ENCODE measurements at regions not wholly inside any gene's neighbourhood (a gene's known extent, or its start where the extent isn't known, plus 50 kb on each side); places are given as distances from the start of the nearest gene placed in this dataset.

GRCh38 chr2:7392076-7392787, 475.0 kb downstream of the RNF144A start:
- H3K4me3 Mint-ChIP-seq, result no peak overlapping the region
- H3K9me3 Mint-ChIP-seq, result no peaks in the 10 kb centered on the region
- no peak overlapping the region for H3K27ac Mint-ChIP-seq
- no peaks in the 10 kb centered on the region for H3K4me1 Mint-ChIP-seq (ENCODE audit: low read depth)
- DNase-seq (ENCODE audit: low spot score), result no peak
- H3K36me3 Mint-ChIP-seq (ENCODE audit: low read depth), result no peaks in the 10 kb centered on the region
- H3K27me3 Mint-ChIP-seq (ENCODE audit: insufficient read depth), result peaks cover 3% of the 10 kb centered on the region
- intact Hi-C loops (cut with micrococcal nuclease), result no loop called here

- Mint-ChIP-seq H3K4me1 (ENCODE audit: low read depth) (no peaks in the 10 kb centered on the region), H3K4me3 (no peak overlapping the region), H3K27ac (no peak overlapping the region), H3K9me3 (no peaks in the 10 kb centered on the region), H3K36me3 (ENCODE audit: low read depth) (no peaks in the 10 kb centered on the region), H3K27me3 (ENCODE audit: insufficient read depth) (peaks cover 3% of the 10 kb centered on the region)
- intact Hi-C loops (cut with micrococcal nuclease), result no loop called here
- no peak for DNase-seq (ENCODE audit: low spot score)
Measured at GRCh38 chr2:7394195-7394594, 477.0 kb downstream of the RNF144A start.

- DNase-seq (ENCODE audit: low spot score), result no peak
- no peak overlapping the region for H3K27ac Mint-ChIP-seq
- H3K9me3 Mint-ChIP-seq, result no peaks in the 10 kb centered on the region
- peaks cover 14% of the 10 kb centered on the region for H3K27me3 Mint-ChIP-seq (ENCODE audit: insufficient read depth)
- no peak overlapping the region for H3K4me3 Mint-ChIP-seq
- H3K36me3 Mint-ChIP-seq (ENCODE audit: low read depth), result no peaks in the 10 kb centered on the region
- intact Hi-C loops (cut with micrococcal nuclease), result no loop called here
- peaks cover 5% of the 10 kb centered on the region for H3K4me1 Mint-ChIP-seq (ENCODE audit: low read depth)
Measured at GRCh38 chr2:7400628-7401027, 483.4 kb downstream of the RNF144A start.

- H3K27me3 Mint-ChIP-seq (ENCODE audit: insufficient read depth), result peaks cover 15% of the 10 kb centered on the region
- peaks cover 5% of the 10 kb centered on the region for H3K4me1 Mint-ChIP-seq (ENCODE audit: low read depth)
- no peak overlapping the region for H3K27ac Mint-ChIP-seq
- no peak overlapping the region for H3K4me3 Mint-ChIP-seq
- H3K36me3 Mint-ChIP-seq (ENCODE audit: low read depth), result no peaks in the 10 kb centered on the region
- intact Hi-C loops (cut with micrococcal nuclease), result no loop called here
- DNase-seq (ENCODE audit: low spot score), result no peak
- no peaks in the 10 kb centered on the region for H3K9me3 Mint-ChIP-seq
Measured at GRCh38 chr2:7403092-7403775, 486.0 kb downstream of the RNF144A start.

GRCh38 chr2:7405861-7406715, 488.9 kb downstream of the RNF144A start:
- Mint-ChIP-seq H3K27ac (no peak overlapping the region), H3K36me3 (ENCODE audit: low read depth) (no peaks in the 10 kb centered on the region), H3K4me3 (no peak overlapping the region), H3K4me1 (ENCODE audit: low read depth) (peaks cover 5% of the 10 kb centered on the region), H3K27me3 (ENCODE audit: insufficient read depth) (peaks cover 23% of the 10 kb centered on the region), H3K9me3 (no peaks in the 10 kb centered on the region)
- DNase-seq (ENCODE audit: low spot score), result no peak
- intact Hi-C loops (cut with micrococcal nuclease), result no loop called here

GRCh38 chr2:7407001-7407400, 489.8 kb downstream of the RNF144A start:
- intact Hi-C loops (cut with micrococcal nuclease), result no loop called here
- H3K27me3 Mint-ChIP-seq (ENCODE audit: insufficient read depth), result peaks cover 22% of the 10 kb centered on the region
- no peak overlapping the region for H3K27ac Mint-ChIP-seq
- no peak overlapping the region for H3K4me3 Mint-ChIP-seq
- H3K9me3 Mint-ChIP-seq, result no peaks in the 10 kb centered on the region
- DNase-seq (ENCODE audit: low spot score), result no peak
- no peaks in the 10 kb centered on the region for H3K36me3 Mint-ChIP-seq (ENCODE audit: low read depth)
- H3K4me1 Mint-ChIP-seq (ENCODE audit: low read depth), result peaks cover 5% of the 10 kb centered on the region

- DNase-seq (ENCODE audit: low spot score), result no peak
- Mint-ChIP-seq H3K9me3 (no peaks in the 10 kb centered on the region), H3K27ac (no peak overlapping the region), H3K27me3 (ENCODE audit: insufficient read depth) (peaks cover 15% of the 10 kb centered on the region), H3K4me1 (ENCODE audit: low read depth) (peaks cover 5% of the 10 kb centered on the region), H3K36me3 (ENCODE audit: low read depth) (no peaks in the 10 kb centered on the region), H3K4me3 (no peak overlapping the region)
- intact Hi-C loops (cut with micrococcal nuclease), result no loop called here
Measured at GRCh38 chr2:7407906-7408680, 490.9 kb downstream of the RNF144A start.

- no peak for DNase-seq (ENCODE audit: low spot score)
- Mint-ChIP-seq H3K27ac (no peak overlapping the region), H3K27me3 (ENCODE audit: insufficient read depth) (peaks cover 17% of the 10 kb centered on the region), H3K4me3 (no peak overlapping the region), H3K4me1 (ENCODE audit: low read depth) (no peaks in the 10 kb centered on the region), H3K9me3 (peaks cover 4% of the 10 kb centered on the region), H3K36me3 (ENCODE audit: low read depth) (no peaks in the 10 kb centered on the region)
- intact Hi-C loops (cut with micrococcal nuclease), result no loop called here
Measured at GRCh38 chr2:7411691-7412090, 494.5 kb downstream of the RNF144A start.

GRCh38 chr2:7417845-7418742, 500.9 kb downstream of the RNF144A start:
- DNase-seq (ENCODE audit: low spot score), result no peak
- Mint-ChIP-seq H3K9me3 (peaks cover 7% of the 10 kb centered on the region), H3K4me1 (ENCODE audit: low read depth) (no peaks in the 10 kb centered on the region), H3K27me3 (ENCODE audit: insufficient read depth) (peaks cover 22% of the 10 kb centered on the region), H3K27ac (no peak overlapping the region), H3K36me3 (ENCODE audit: low read depth) (peaks cover 1% of the 10 kb centered on the region), H3K4me3 (no peak overlapping the region)
- intact Hi-C loops (cut with micrococcal nuclease), result no loop called here

- Mint-ChIP-seq H3K36me3 (ENCODE audit: low read depth) (peaks cover 1% of the 10 kb centered on the region), H3K27me3 (ENCODE audit: insufficient read depth) (peaks cover 22% of the 10 kb centered on the region), H3K4me3 (no peak overlapping the region), H3K9me3 (peaks cover 4% of the 10 kb centered on the region), H3K27ac (no peak overlapping the region), H3K4me1 (ENCODE audit: low read depth) (no peaks in the 10 kb centered on the region)
- intact Hi-C loops (cut with micrococcal nuclease), result no loop called here
- DNase-seq (ENCODE audit: low spot score), result no peak
Measured at GRCh38 chr2:7419186-7419585, 502.0 kb downstream of the RNF144A start.

- H3K4me1 Mint-ChIP-seq (ENCODE audit: low read depth), result no peaks in the 10 kb centered on the region
- H3K36me3 Mint-ChIP-seq (ENCODE audit: low read depth), result peaks cover 1% of the 10 kb centered on the region
- peaks cover 18% of the 10 kb centered on the region for H3K27me3 Mint-ChIP-seq (ENCODE audit: insufficient read depth)
- intact Hi-C loops (cut with micrococcal nuclease), result no loop called here
- DNase-seq (ENCODE audit: low spot score), result no peak
- no peak overlapping the region for H3K4me3 Mint-ChIP-seq
- peaks cover 4% of the 10 kb centered on the region for H3K9me3 Mint-ChIP-seq
- no peak overlapping the region for H3K27ac Mint-ChIP-seq
Measured at GRCh38 chr2:7419814-7420311, 502.7 kb downstream of the RNF144A start.

- Mint-ChIP-seq H3K9me3 (peaks cover 4% of the 10 kb centered on the region), H3K27ac (no peak overlapping the region), H3K4me3 (no peak overlapping the region), H3K27me3 (ENCODE audit: insufficient read depth) (peaks cover 21% of the 10 kb centered on the region), H3K4me1 (ENCODE audit: low read depth) (no peaks in the 10 kb centered on the region), H3K36me3 (ENCODE audit: low read depth) (peaks cover 1% of the 10 kb centered on the region)
- DNase-seq (ENCODE audit: low spot score), result no peak
- intact Hi-C loops (cut with micrococcal nuclease), result no loop called here
Measured at GRCh38 chr2:7420530-7420929, 503.3 kb downstream of the RNF144A start.

All from activated T-helper 1 cell treated with anti-CD3 and anti-CD28 coated beads, Interleukin-12 subunit alpha, Interleukin-12 subunit beta, Interleukin-2, Interleukin-4 antibody, amounts not matched to agents 30 ng/mL and 10 ng/mL and 1 ng/mL, durations not matched to agents 14 hours and 24 hours and 36 hours (primary cell).